ENCODE measurements at regions not wholly inside any gene's neighbourhood (a gene's known extent, or its start where the extent isn't known, plus 50 kb on each side); places are given as distances from the start of the nearest gene placed in this dataset.

- TF ChIP-seq POLR2A (IDR thresholded peaks at IDR 0.05) = no peak
- TF ChIP-seq, protein P1, sequence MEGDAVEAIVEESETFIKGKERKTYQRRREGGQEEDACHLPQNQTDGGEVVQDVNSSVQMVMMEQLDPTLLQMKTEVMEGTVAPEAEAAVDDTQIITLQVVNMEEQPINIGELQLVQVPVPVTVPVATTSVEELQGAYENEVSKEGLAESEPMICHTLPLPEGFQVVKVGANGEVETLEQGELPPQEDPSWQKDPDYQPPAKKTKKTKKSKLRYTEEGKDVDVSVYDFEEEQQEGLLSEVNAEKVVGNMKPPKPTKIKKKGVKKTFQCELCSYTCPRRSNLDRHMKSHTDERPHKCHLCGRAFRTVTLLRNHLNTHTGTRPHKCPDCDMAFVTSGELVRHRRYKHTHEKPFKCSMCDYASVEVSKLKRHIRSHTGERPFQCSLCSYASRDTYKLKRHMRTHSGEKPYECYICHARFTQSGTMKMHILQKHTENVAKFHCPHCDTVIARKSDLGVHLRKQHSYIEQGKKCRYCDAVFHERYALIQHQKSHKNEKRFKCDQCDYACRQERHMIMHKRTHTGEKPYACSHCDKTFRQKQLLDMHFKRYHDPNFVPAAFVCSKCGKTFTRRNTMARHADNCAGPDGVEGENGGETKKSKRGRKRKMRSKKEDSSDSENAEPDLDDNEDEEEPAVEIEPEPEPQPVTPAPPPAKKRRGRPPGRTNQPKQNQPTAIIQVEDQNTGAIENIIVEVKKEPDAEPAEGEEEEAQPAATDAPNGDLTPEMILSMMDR (IDR thresholded peaks at IDR 0.05) = no peak
Measured at GRCh38 chr9:89774858-89775370, 170.1 kb downstream of the GADD45G start.

Measured in testis (tissue), 2 donors.